DMS53 treated with DMSO at 0.1 percent for 48 hours (cell line): ENCODE measurements at regions not wholly inside any gene's neighbourhood (a gene's known extent, or its start where the extent isn't known, plus 50 kb on each side); places are given as distances from the start of the nearest gene placed in this dataset.
"Not testable (repeated sequence)": the region's sequence is repeated elsewhere in the genome, so short reads cannot be mapped to it uniquely, and the experiment has no call there.

Experiments
- DNase-seq: peaks from one replicate; lab custom pipeline; 2025; ENCODE audit not compliant: unreplicated experiment; lab: John Stamatoyannopoulos, UW

DNA sequence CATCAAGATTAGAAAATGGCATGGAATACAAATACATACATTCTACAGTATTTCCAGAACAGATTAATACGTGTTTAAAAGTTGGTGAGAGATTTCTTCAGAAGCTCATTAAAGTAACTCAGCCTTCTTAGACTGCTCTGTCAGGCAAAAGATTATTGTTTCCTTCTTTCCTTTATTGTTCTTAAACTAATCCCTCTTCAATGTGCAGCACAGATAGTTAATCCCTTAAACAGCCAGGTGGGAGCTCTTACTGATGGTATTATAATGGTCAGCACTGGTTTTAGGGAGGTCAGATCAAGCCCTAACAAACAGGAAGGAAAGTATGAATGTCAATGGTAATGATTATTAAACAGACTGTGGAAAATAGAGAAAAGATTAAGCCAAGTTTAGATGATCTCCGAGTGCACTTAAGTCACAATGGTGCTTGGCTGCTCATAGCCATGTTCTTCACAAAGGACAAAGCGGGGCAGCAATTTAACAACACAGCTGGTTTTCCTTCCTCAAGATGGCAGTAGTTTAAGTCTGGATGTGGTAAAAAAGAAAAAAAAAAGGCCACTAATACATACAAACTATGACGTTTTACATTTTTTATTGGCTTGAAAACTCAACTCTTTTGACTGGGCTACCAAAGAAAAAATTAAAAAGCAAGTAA lies 992.6 kb downstream of the PCDH9 start:
- no peak for DNase-seq

DNA sequence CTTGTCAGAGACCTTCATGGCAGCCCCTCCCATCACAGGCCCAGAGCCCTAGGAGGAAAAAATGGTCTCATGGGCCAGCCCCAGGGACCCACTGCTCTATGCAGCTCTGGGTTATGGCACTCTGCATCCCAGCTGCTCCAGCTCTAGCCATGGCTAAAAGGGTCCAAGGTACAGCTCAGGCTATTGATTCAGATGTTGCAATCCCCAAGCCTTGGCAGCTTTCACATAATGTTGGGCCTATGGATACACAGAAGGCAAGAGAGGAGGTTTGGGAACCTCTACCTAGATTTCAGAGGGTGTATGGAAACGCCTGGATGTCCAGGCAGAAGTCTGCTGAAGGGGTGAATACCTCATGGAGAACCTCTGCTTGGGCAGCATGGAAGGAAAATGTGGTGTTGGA lies 996.0 kb downstream of the PCDH9 start:
- no peak for DNase-seq

DNA sequence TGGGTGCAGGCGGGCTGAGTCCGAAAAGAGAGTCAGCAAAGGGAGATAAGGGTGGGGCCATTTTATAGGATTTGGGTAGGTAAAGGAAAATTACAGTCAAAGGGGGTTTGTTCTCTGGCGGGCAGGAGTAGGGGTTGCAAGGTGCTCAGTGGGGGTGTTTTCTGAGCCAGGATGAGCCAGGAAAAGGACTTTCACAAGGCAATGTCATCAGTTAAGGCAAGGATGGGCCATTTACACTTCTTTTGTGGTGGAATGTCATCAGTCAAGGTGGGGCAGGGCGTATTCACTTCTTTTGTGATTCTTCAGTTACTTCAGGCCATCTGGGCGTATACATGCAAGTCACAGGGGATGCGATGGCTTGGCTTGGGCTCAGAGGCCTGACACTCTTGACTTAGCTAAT lies 998.2 kb downstream of the PCDH9 start:
- not testable (repeated sequence) for DNase-seq

DNA sequence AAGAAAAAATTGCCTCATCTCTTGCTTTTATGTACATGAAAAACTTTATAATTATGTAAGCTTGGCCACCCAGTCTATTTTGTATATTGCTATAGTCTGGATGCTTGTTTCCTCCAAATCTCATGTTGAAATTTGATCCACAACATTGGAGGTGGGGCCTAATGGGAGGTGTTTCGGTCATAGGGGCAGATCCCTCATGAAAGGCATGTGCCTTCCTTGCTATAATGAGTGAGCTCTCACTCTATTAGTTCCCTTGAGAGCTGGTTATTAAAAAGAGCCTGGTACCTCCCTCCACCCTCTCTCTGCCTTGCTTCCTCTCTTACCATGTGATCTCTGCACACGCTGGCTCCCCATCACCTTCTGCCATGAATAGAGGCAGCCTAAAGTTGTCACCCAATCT lies 1005.1 kb downstream of the PCDH9 start:
- no peak for DNase-seq

DNA sequence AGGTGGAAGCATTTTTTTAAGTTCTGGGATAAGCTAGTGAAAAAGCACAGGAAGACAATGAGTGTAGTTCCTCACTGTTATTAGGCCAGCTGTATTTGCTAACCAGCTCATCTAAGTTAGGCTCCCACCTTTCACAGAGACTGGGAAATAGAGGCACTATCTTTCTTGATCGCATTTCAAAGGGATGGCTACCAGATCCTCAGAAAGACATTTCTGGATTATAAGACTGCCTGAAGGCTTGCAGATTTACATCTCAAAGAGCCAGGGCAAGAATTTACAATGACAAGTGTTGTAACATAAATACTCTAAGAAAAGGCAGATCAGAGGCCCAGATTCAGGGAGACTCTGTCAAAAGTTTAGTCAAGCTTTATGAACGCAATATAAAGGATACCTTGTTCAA lies 1005.5 kb downstream of the PCDH9 start:
- DNase-seq = no peak

DNA sequence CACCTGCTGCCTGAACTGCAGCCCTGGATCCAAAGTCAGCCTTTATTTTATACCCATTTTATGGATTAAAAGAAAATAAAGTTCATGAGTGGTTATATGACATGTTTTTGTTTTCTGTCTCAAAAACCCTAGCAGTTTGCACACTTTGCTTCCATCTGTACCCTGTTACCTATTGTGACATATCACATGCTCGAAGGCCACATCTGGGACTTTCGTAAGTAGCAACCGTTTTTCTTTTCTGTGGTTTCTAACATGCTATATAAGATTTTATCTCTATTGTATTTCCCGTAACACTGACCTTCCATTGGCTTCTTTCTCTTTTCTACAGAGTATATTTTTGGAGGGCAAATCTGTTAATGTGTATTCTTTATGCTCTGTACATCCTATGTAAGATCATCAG lies 1007.2 kb downstream of the PCDH9 start:
- no peak for DNase-seq

DNA sequence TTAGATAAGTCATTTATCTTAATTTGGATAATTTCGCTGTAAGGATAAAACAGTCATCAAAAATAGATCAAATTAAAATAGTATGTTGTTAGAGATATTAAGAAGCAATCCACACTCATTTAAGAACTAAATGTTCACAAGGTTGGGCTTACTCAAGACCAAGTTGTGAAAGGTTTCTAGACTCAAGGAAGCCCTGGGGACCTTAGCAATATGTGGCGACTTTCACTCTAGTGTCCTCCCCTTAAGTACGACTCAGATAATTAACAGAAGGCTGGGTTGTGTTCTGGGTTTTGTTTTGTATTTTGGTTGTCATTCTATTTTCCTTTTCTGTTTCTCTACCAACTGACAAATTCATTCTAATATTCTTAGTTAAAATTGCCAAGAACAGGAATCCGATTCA lies 1008.0 kb downstream of the PCDH9 start:
- DNase-seq = no peak

DNA sequence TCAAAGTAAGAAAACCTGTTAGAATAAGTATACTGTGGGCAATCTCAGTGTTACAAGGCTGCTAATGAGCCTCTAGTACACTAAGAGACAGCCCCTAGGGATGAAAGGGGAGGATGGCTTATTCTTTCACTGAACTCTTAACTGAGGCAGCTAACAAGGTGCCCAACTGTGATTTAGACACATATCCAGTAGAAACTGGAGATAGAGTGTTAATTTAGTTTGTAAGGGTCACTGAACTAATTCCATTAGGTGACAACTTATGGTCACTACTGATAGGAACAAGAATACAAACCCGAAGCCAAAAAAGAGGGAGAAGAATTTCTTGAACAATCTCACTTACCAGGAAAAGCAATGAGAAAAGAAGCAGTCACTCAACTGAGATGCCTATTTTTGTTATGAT lies 1010.6 kb downstream of the PCDH9 start:
- no peak for DNase-seq

DNA sequence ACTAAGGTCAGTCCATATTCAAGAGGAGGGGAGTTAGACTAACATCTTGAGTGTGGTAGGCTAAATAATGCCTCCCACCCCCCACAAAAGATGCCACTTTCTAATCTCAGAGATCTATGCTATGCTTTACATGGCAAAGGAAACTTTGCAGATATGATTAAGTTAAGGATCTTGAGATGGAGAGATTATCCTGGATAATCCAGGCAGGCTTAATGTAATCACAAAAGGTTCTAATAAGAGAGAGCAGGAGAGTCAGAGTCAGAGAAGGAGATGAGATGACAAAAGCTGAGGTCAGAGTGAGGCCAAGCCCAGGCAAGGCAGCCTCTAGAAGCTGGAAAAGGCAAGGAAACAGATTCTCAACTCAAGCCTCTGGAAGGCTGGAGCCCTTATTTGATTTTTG lies 1011.6 kb downstream of the PCDH9 start:
- no peak for DNase-seq

DNA sequence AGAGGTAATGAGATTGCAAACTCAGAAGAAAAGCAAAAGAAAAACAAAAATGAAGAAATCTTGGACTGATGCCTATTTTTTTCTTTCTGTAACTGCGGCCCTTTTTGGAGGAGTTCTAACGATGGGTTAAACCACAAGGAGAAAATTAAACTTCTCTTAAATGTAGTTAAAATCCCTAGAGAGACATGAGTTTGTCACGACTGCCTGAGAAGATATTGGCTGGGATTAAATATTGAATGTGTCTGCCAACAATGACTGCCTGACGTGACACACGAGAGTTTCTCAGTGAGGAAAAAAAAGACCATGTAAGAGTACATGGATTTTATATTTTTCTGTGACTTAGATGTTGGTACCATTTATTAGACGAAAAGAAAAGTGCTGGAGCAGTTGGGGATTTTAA lies 1013.4 kb downstream of the PCDH9 start:
- DNase-seq = no peak

DNA sequence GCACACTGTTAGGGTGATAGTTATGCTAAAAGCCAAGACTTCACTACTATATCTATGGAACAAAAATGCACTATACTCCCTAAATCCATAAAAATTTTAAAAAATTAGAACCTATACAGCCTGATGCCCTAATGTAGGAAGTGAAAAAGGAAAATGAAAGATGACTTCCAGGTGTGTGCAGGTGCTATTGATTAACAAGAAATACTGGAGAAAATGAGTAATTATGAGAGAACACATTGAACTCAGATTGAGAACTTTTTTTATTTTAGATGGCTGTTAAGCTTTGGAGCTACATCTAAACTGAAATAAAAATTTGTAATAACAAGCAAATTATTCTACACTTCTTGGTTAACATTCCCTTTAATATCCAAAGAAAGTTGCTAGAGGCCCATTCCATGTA lies 1015.7 kb downstream of the PCDH9 start:
- no peak for DNase-seq

DNA sequence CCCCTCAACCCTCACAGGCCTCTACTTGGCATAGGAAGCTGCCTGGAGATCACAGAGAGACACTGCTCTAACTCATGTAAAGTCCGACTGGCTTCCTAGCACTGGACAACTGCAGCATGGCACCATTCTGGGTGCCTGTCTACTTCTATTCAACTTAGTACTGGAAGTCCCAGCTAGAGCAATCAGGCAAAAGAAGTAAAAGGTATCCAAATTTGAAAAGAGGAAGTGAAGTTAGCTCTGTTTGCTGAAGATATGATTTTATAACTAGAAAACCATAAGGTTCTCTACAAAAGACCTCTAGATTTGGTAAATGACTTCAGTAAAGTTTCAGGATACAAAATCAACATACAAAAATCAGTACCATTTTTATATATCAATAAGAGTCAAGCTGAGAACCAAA lies 1017.6 kb downstream of the PCDH9 start:
- no peak for DNase-seq

DNA sequence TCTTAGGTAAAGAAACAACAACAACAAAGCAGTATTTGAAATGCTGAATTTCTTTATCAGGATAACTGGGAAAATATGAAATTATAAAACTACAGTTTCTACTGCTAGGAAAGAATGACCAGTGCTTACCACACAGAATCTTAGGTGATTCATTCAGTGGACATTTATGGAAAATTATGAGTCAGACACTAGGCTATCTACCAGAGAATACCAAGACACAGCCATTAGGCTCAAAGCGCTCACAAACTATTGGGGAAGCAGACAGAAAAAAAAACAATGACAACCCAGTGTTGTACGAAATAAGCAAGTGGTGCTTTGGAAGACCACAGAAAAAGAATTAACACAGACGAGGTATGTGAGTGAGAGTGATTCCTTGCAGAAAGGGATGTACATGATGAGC lies 1019.5 kb downstream of the PCDH9 start:
- DNase-seq = no peak

DNA sequence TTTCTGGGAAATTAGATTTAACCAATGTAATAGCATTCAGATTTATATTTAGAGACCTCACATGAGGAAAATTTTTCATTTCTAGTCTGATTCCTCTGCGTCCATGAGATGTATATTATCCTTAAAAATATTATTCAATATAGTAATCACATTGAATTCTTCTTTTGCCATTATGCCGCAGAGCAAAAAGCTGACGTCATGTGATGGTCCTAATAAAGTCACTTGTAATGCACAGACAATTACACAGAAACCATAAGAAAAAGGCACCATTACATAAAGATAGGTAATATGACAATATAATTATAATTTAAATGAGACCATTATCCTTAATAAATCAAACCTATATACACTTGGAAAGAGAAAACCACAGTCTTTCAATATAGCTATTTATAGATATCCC lies 1021.5 kb downstream of the PCDH9 start:
- DNase-seq = no peak

DNA sequence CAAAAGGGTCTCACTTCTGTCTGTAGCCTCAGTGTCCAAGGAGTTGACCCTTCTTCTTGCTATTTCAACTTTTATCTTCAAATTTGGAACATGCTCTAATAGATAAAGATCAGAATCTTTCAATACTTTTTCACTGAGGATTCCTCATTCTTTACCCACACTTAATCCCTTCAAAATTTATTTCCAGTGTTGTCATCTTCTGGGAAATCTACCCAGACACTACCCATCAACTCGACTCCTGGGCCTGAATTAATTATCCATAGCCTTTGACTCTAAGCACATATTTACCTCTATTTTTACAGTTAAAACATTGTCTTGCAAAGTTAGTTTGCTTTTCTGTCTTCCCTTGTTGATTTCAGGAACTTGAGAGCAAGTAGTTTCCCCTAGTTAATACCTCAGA lies 1022.5 kb downstream of the PCDH9 start:
- no peak for DNase-seq

DNA sequence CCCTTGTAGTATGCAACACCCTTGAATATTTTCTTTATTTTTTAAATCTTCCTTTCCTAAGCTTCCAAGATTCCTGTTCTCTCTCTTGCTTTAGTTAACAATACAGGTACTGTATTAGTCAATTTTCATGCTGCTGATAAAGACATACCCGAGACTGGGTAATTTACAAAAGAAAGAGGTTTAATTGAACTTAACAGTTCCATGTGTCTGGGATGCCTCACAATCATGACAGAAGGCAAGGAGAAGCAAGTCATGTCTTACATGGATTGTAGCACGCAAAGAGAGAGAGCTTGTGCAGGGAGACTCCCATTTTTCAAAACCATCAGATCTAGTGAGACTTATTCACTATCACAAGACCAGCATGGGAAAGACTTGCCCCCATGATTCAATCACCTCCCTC lies 1024.3 kb downstream of the PCDH9 start:
- no peak for DNase-seq

DNA sequence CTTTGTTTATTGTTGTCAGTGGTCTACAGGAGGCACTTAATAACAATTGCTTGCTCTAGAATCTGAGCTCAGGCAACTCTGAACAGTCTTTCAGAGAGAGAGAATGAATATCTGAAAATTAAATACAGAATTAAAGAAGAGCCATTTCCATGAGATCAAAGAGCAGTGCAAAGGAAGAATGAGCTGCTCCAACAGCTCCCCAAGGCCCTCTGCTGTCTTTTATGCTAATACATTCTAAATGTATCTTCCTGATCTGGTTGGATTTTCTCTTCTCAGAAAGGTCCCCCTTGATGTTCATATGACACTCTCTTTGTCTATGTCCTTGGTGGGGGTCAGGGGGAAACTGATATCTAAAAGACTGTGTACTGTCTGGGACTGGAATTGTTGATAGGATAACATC lies 1029.6 kb downstream of the PCDH9 start:
- DNase-seq = no peak

DNA sequence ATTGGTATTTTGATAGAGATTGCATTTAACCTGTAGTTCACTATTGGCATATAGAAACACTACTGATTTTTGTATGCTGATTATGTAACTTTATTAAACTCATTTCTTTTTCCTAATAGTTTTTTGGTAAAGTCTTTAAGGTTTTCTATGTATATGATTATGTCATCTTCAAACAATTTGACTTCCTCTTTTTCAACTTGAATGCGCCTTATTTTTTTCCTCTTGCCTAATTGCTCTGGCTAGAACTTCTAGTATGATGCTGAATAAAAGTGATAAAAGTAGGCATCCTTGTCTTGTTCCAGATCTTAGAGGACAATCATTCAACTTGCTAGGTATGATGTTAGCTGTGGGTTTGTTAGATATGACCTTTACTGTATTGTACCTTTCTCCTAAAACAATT lies 1034.9 kb downstream of the PCDH9 start:
- no peak for DNase-seq

DNA sequence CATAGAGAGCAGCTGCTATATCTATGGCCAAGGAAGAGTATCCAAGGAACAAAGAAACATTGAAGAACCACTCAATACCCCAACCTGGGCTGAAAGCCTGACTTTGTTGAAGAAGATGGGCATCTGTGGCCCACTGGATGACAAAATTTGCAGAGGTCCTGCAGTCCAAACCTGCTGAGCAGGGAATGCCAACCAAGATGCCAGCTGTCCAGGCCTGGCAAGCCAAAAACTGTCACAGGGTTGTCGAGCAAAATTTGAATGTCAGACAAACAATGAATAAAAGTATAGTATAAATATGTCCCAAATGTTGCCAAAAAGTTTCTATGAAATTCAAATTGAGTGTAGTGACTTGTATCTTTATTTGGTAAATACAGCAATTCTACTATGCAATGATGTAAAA lies 1040.2 kb downstream of the PCDH9 start:
- DNase-seq = no peak

DNA sequence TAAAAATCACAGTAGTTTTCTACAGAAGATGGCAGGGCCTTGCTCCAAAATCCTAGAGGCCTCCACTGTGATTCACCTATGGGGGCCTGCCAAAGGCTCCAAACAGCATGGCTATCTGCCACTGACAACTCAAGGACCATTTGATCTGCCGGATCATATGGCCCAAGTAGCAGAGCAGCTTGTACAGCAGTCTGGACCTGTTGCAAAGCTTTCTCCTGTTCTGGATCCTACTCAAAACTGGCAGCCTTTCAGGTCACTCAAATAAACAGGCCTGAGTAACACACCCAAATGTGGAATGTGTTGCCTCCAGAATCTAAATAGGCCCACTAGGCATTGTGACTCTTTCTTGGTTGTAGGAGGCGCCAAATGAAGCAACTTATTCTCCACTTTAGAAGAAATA lies 1049.3 kb downstream of the PCDH9 start:
- DNase-seq = no peak

DNA sequence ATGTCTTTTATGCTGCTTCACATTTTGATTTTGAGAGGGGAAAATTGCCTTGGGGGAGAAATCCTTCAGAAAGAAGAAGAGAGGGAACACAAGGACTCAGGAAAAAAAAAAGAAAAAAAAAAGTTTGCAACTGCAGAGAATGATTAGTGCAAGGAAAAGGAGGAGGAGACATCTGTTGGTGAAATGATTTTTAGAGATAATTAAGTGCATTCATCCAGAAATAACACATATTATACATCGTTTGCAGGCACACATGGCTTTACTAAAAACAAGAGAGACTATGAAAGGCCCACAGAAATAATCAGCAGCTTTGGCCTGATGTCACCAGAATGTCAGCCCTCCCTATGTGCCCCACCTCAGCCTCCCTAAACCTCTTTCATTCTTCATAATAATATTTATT lies 1058.2 kb downstream of the PCDH9 start:
- DNase-seq = no peak

DNA sequence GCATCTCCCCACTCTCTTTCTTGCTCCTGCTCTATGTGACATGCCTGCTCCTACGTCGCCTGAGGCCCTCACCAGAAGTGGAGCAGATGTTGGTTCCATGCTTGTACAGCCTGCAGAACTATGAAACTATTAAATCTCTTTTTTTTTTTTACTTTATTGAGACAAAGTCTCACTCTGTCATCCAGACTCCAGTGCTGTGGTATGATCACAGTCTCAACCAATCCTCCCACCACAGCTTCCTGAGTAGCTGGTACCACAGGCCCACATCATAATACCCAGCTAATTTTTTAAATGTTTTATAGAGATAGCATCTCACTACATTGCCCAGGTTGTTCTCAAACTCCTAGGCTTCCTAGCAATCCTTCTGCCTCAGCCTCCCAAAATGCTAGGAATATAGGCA lies 1067.7 kb downstream of the PCDH9 start:
- DNase-seq = no peak

DNA sequence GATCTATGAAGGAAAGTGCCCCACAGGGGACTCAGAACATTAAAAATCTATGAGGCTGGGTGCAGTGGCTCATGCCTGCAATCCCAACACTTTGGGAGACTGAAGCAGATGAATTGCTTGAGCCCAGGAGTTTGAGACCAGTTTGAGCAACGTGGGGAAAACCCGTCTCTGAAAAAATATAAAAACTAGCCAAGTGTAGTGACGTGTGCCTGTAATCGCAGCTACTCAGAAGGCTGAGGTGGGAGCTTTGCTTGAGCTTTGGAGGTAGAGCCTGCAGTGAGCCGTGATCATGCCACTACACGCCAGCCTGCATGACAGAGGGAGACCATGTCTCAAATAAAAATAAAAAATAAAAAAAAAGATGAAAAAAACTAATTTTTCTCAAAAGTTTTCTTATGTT lies 1070.6 kb downstream of the PCDH9 start:
- DNase-seq = no peak

DNA sequence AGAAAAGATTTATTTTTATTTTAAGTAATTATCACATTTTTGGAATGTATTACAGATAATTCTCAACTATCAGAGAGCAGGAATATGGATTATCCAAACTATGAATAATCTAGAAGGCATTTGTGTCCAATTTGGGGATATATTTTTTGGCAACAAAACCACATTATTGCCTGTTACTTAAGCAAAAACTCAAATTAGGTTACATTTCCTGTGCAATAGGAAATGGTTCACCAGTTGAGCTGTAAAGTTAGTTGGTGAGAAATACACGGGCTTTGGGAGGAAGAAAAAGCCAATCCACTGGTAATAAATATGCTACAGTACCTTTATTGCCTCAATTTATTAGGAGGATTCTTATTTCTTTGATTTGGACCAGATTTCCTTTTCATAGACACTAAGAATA lies 1075.2 kb downstream of the PCDH9 start:
- no peak for DNase-seq
